ENCODE measurements at regions not wholly inside any gene's neighbourhood (a gene's known extent, or its start where the extent isn't known, plus 50 kb on each side); places are given as distances from the start of the nearest gene placed in this dataset.
"Not testable (repeated sequence)": the region's sequence is repeated elsewhere in the genome, so short reads cannot be mapped to it uniquely, and the experiment has no call there.

GRCh38 chr5:103910011-103910410, 347.4 kb upstream of the NUDT12 start:
- no peak for DNase-seq

DNA sequence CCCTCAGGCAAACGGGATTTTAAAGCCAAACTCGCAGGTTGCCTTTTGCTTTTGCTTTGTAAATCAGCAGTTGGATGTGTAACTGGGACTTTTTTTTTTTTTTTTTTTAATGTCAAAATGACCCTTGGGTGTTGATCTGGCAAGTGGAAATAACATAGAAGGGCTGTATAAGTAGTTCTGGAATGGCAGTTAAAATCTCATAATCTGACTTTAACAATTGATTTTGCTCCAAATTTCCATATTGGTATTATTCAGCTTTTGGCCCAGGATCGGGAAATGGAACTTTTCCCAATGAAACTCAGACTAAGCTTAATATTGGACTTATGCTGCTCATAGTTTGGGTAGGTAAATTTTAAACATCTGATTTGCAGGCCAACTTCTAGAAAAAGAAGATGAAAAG, 346.8 kb upstream of the NUDT12 start:
- DNase-seq: no peak

DNA sequence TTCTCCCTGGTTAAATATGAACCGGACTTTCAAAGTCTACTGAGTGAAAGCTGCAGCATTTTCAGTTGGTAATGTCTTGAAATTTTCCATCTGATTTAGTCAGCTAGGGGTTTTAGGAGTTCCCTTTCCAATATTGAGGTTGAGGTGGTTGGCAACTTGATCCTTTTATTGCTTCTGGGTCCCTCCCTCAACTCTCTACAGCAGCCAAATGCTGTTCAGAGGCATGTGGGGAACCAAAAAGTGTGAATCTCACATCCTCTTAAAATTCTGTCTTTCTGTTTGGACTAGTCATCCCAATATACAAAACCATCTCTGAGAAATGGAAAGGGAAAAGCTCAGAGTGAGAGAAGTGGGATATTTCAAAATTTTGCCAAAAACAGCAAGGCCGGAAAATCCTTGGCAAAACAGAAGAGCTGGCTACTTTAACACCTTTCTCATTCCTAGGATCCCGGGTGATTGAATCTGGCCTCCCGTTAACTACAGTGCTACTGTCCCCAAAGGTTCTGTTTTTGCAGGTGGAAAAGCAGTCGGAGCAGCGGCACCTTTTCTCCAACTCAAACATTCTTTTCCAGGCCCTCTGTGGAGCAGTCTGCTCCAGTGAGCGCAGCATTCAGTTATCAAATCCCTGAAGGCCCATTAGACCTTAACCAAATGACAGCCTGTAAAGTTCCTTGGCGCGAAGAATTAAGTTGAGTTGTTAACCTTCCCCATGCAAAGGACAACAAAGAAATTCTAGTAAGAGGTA, 345.9 kb upstream of the NUDT12 start:
- no peak for DNase-seq

DNA sequence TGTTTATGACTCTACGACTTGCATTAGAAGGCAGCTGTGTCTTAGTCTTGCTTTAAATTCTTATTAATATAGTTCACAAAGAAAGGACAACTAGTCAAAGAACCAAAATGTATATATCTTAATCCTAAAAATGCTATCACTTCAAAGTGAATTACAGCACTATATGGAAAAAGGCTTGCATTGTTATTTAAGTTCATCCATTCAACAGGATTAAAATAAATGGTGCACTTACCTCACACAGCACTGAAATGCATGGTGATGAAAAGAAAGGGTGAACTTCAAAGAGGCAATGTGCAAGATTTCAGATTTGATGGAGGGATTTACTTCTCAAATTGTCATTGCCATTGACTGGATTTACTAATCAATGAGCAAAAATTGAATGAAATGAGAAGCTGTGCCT, 344.4 kb upstream of the NUDT12 start:
- no peak for DNase-seq

GRCh38 chr5:103904651-103905050, 342.1 kb upstream of the NUDT12 start:
- no peak for DNase-seq

DNA sequence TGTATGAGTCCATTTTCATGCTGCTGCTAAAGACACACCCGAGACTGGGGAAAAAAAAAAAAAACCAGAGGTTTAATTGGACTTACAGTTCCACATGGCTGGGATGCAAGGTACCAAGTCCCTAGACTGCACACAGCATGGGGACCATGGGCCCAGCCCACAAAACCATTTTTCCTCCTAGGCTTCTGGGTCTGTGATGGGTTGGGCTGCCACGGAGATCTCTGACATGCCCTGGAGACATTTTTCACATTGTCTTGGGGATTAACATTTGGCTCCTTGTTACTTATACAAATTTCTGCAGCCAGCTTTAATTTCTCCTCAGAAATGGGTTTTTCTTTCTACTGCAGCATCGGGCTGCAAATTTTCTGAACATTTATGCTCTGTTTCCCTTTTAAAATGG, 340.3 kb upstream of the NUDT12 start:
- no peak for DNase-seq

GRCh38 chr5:103901885-103902284, 339.3 kb upstream of the NUDT12 start:
- no peak for DNase-seq

- no peak for DNase-seq
Observed at GRCh38 chr5:103896593-103896992, 334.0 kb upstream of the NUDT12 start.

- no peak for DNase-seq
Observed at GRCh38 chr5:103895738-103896137, 333.1 kb upstream of the NUDT12 start.

DNA sequence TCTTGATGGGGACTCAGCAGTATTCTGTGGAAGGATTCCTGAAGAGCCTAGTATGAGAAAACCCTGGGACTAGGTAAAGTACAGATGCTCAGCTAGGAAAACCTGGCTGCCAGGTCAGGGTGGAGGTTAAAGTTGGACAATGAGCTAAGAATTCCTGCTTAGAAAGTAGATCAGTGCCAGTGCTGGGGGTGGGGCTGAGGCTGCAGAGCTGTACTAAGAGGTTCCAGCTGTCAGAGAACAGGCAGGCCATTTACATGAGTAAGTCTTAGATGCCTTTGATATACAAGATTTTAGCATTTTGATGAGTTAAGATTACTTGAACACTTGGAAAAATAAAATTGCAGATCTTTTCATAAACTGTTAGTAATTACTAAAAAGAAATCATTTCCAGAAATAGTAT, 332.3 kb upstream of the NUDT12 start:
- no peak for DNase-seq

DNA sequence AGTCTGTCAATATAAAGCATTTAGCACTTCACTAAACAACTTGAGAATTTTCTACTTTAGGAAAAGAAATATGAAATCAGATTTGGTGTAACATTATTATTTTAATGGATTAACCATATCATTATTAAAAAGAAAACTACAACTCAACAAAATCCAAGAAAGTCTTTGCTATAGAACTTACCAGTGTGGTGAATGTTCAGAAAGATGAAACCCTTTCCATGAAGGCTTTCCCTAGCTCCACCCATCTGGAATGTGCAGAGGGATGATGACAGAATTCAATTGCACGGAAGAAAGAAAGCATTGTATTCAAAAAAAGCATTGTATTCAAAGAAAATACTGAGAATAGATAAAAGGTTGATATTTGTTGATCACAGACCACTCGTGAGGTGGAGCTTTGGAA, 328.6 kb upstream of the NUDT12 start:
- DNase-seq: no peak

GRCh38 chr5:103890313-103890712, 327.7 kb upstream of the NUDT12 start:
- DNase-seq: no peak

GRCh38 chr5:103889500-103890209, 327.1 kb upstream of the NUDT12 start:
- no peak for DNase-seq

DNA sequence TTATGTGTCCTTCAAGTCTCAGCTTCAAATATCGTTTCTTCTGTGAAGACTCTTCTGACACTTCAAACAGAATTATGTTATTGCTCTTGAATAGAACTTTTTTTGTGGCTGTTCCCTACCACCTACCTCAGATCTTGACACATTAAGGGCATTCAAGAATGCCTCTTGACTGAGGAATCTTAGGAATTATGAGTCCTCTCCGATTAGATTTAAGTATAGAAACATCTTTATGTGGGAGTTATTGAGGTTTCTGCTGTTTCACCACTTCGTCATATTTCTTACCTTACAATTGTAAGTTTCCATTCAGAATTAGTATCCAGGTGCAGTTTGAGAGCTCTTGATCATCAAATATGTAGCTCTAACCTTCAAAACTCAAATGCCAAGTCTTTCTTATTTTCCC, 324.2 kb upstream of the NUDT12 start:
- DNase-seq: no peak

DNA sequence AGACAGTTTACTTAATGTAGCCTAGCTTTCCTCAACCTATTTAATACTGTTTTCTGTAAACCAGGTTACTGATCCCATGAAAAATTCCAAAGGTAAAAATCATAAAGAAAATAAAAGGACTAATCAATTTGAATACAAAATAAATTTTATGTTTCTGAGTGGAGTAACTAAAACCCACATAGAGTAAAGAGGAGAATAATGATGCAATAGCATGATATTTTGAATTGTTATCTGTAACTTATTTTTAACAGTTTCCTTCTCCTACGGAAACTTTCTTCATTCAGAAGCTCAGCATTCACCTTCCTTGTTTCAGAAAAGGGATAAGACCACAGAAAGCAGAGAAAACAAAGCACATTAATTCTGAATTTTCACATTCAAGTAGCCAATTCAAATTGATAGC, 320.6 kb upstream of the NUDT12 start:
- no peak for DNase-seq

GRCh38 chr5:103881560-103881959, 319.0 kb upstream of the NUDT12 start:
- DNase-seq: no peak

DNA sequence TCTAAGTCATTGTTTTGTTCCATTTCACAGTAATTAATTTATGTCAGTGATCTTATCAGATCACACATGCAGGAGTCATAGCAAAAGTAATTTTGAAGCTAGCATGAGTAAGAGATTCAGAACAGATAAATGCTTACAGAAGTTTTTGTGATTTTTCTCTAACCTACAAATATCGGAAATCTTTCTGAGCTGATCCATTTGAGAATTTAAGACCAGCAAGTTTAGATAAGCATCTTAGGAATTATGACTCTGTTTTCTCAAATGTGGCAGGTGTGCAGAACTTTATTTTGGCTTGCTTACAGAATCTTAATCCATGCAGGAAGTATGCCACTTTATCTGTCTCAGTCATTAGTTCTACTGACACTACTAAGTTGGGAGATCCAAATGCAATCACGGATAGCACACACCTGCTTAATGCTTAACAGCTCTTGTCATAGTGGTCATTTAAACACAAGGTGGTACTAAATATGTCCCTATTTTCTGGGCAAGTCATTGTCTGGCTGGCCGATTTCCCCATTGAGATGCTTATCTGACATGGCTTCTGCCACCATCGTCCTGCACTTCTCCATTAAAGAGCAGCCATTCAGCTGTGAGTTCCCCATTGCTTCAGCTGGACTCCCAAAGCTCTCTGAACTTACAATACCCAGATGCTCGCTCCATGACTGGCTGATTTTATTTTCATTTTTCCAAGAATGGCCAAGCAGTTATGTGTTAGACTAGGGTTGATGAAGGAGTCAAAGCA, 305.4 kb upstream of the NUDT12 start:
- no peak for DNase-seq

DNA sequence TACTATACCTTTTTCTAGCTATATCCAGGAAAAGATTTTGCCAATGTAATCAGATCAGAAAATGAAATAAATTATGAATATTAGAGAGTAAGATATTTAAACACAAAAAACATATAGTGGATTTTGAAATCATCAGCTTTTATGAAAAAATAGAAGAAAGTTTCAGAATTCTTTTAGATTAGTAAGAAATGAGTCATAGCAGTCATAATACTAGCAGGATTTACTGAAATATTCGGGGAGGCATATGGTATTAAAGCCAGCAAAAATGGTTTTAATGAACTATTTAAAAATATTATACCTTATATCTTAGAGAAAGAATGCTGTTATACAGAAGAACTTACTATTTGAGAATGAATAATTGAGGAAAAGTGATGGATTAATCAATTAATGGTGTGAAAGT, 303.6 kb upstream of the NUDT12 start:
- DNase-seq: no peak

DNA sequence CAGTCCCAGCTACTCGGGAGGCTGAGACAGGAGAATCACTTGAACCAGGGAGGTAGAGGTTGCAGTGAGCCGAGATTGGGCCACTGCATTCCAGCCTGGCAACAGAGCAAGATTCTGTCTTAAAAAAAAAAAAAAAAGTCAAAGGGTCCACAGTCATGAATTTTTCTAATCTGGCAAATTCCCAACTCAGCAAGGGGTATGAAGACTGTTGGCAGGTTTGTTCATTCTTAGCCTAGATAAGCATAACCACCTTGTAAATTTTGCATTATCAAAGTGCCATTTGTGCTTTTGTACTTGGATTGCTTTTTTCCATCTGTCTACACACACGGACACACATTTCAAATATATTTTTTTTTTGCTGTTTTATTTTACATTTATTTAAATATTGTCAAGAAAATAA, 299.8 kb upstream of the NUDT12 start:
- DNase-seq: no peak

DNA sequence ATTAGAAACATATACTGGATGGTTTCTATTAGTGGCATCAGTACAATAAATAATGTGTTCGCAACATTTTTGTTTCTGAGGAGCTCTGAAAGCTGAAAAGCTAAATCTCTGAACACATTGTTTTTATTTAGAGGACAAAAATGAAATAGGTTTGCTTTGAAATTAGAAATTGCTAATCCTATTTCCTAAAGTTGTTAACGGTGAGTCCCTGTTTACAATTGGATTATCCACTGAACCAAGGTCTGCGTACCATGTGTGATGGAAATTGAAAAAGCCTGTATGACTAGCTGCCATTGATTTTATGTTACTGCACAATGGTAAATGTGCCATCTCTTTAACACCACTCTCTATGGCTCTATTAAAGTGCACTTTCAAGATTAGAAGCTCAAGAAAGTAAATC, 297.7 kb upstream of the NUDT12 start:
- no peak for DNase-seq

DNA sequence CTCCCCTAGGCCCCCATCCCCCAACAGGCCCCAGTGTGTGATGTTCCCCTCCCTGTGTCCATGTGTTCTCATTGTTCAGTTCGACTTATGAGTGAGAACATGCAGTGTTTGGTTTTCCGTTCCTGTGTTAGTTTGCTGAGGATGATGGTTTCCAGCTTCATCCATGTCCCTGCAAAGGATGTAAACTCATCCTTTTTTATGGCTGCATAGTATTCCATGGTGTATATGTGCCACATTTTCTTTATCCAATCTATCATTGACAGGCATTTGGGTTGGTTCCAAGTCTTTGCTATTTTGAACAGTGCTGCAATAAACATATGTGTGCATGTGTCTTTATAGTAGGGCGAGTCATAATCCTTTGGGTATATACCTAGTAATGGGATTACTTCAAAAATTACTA, 295.8 kb upstream of the NUDT12 start:
- not testable (repeated sequence) for DNase-seq

GRCh38 chr5:103851091-103851490, 288.5 kb upstream of the NUDT12 start:
- DNase-seq: no peak

DNA sequence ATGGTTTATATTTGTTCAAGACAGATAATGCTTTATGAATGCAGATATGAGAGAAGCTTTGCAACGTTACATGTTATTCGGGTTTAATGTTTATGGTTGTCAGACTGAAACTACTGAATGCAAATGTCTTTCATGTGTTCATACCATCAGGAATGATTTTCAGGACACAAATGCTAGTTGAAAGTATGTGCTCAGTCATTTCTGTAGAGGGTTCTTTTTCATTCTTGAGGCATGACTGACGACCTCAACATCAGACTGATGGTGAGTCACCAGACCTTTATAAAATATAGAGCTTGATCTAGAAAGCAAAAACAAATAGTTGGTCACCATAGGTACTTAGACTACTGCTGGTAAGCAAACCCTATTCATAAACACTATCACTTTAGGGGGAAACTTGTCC, 287.3 kb upstream of the NUDT12 start:
- no peak for DNase-seq

DNA sequence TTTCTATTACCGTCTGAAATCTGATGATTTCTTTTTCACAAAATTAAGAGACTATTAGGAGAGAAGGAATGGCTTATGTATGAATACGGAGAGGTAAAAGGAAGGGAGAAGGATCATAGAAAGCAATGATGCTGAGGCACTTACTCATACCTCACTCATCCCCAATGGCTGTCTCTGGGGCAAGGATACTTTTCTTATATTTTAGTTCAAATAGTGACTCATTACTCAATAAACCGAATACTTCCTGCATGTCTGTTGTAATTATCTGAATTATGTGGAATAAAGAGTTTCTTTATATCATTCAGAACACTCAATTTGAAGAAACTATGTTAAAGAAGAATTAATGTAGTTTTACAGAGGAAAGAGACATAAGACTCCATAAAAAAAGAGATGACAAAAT, 284.5 kb upstream of the NUDT12 start:
- DNase-seq: no peak

Measured in stimulated activated CD4-positive, alpha-beta T cell treated with anti-CD3 and anti-CD28 coated beads, Interleukin-2, amount 100 ng/mL, for 24 hours (primary cell).